Bronchial epithelial cell (primary cell): ENCODE measurements at regions not wholly inside any gene's neighbourhood (a gene's known extent, or its start where the extent isn't known, plus 50 kb on each side); places are given as distances from the start of the nearest gene placed in this dataset.

Experiments used
- DNase-seq: peaks from one replicate; pipeline ENCODE4 v3.0.0-alpha.2; 2010; ENCODE audit warnings: low read depth
- FAIRE-seq: peaks from 2 replicates; lab custom pipeline; 2011; peaks lifted over from hg19 to GRCh38; lab: Jason Lieb, UNC
- H3K27me3 ChIP-seq: 2 replicates; pipeline ENCODE4 v1.5.1; 2011; ENCODE audit warnings: low read length; ENCODE audit not compliant: control insufficient read depth, insufficient read depth
- H3K36me3 ChIP-seq: 2 replicates; pipeline ENCODE4 v1.5.1; 2011; ENCODE audit warnings: low read length; ENCODE audit not compliant: control insufficient read depth, insufficient read depth
- H3K4me3 ChIP-seq: 2 replicates; pipeline ENCODE4 v1.5.1; 2011; ENCODE audit warnings: mild to moderate bottlenecking, low read depth, low read length, control low read depth
- CTCF ChIP-seq: IDR thresholded peaks from 2 replicates; pipeline ENCODE4 v1.5.1; 2011; ENCODE audit warnings: mild to moderate bottlenecking, moderate library complexity, low read length, control low read depth, inconsistent platforms; ENCODE audit not compliant: insufficient read depth, severe bottlenecking

- no peaks in the 10 kb centered on the region for H3K36me3 ChIP-seq
- H3K27me3 ChIP-seq, result no peaks in the 10 kb centered on the region
- DNase-seq (no peak), FAIRE-seq (no peak)
- H3K4me3 ChIP-seq, result no peak overlapping the region
- no peak for TF ChIP-seq CTCF
These were observed 112.0 kb downstream of the CHST1 start for GRCh38 chr11:45553383-45553936.

- DNase-seq, result no peak
- no peak overlapping the region for H3K4me3 ChIP-seq
- TF ChIP-seq CTCF, result no peak
- H3K27me3 ChIP-seq, result no peaks in the 10 kb centered on the region
- FAIRE-seq, result no peak
- H3K36me3 ChIP-seq, result no peaks in the 10 kb centered on the region
These were observed 114.2 kb downstream of the CHST1 start for GRCh38 chr11:45551191-45551713.

- no peak for TF ChIP-seq CTCF
- no peaks in the 10 kb centered on the region for H3K36me3 ChIP-seq
- no peaks in the 10 kb centered on the region for H3K27me3 ChIP-seq
- H3K4me3 ChIP-seq, result no peak overlapping the region
- DNase-seq (no peak), FAIRE-seq (no peak)
These were observed 116.2 kb downstream of the CHST1 start for GRCh38 chr11:45549257-45549656.

- no peaks in the 10 kb centered on the region for H3K27me3 ChIP-seq
- no peak overlapping the region for H3K4me3 ChIP-seq
- no peak for DNase-seq
- no peak for FAIRE-seq
- no peaks in the 10 kb centered on the region for H3K36me3 ChIP-seq
- no peak for TF ChIP-seq CTCF
These were observed 119.1 kb downstream of the CHST1 start for GRCh38 chr11:45546366-45546765.

GRCh38 chr11:45544826-45545225, 120.6 kb downstream of the CHST1 start:
- Histone ChIP-seq H3K27me3 (no peaks in the 10 kb centered on the region), H3K36me3 (no peaks in the 10 kb centered on the region), H3K4me3 (no peak overlapping the region)
- no peak for FAIRE-seq
- TF ChIP-seq CTCF, result no peak
- no peak for DNase-seq

- Histone ChIP-seq H3K36me3 (no peaks in the 10 kb centered on the region), H3K27me3 (no peaks in the 10 kb centered on the region), H3K4me3 (no peak overlapping the region)
- TF ChIP-seq CTCF, result no peak
- DNase-seq, result no peak
- no peak for FAIRE-seq
These were observed 121.5 kb downstream of the CHST1 start for GRCh38 chr11:45543808-45544422.
